GM06990 (cell line): ENCODE measurements at regions not wholly inside any gene's neighbourhood (a gene's known extent, or its start where the extent isn't known, plus 50 kb on each side); places are given as distances from the start of the nearest gene placed in this dataset.

Experiments used
- DNase-seq: peaks from one replicate; pipeline ENCODE4 v3.0.0-alpha.2; 2011; ENCODE audit not compliant: insufficient read length; ENCODE audit errors: extremely low read depth
- H3K27me3 ChIP-seq: replicated peaks from 2 replicates; pipeline ENCODE4 v1.6.0; 2011; ENCODE audit warnings: low read length; ENCODE audit not compliant: control insufficient read depth, insufficient read depth
- H3K36me3 ChIP-seq: 2 replicates; pipeline ENCODE4 v1.5.1; 2011; ENCODE audit warnings: low read length; ENCODE audit not compliant: control insufficient read depth, insufficient read depth
- H3K4me3 ChIP-seq: replicated peaks from 2 replicates; pipeline ENCODE4 v1.5.1; 2011; ENCODE audit warnings: low read depth, mild to moderate bottlenecking, control low read depth, low read length
- TF ChIP-seq, protein P1 (sequence below): IDR thresholded peaks from 2 replicates; pipeline ENCODE4 v1.5.1; 2011; ENCODE audit warnings: low read length, control low read depth, mild to moderate bottlenecking, inconsistent platforms; ENCODE audit not compliant: insufficient read depth, poor library complexity, severe bottlenecking

DNA sequence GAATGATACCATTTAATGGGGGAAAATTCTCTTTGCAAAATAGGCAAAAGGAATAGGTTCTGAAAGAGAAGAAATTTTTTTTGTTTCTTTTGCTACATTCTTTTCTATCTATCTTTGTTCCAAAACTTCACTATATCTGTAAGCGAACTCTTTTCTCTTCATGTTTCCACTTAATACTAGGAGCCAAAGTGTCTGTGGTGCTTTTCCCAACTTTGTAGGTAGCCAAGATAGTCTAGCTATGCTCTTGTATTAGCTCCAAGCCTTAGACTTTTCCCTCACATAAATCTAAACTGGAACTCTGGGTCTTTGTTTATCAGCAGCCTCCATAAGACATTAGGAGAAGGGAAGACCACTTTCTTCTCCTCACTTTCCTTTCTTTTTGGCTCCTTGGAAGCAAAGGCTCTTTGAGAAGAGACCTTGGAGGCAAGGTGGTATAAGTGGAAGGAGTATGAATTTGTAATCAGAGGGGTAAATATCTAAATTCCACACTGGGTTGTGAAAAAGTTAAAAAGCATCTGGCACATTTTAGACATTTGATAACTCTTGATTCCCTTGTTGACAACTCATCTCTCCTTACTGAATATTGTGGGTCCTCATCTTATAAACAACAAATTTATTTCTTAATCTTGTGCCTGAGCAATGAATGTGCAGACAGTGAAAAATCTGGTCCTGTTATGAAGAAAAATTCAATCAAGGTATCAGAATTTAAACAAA is 130.0 kb downstream of the EHF start:
- peaks cover 2% of the 10 kb centered on the region for H3K27me3 ChIP-seq
- no peaks in the 10 kb centered on the region for H3K36me3 ChIP-seq
- no peak overlapping the region for H3K4me3 ChIP-seq
- no peak for DNase-seq
- TF ChIP-seq, protein P1, sequence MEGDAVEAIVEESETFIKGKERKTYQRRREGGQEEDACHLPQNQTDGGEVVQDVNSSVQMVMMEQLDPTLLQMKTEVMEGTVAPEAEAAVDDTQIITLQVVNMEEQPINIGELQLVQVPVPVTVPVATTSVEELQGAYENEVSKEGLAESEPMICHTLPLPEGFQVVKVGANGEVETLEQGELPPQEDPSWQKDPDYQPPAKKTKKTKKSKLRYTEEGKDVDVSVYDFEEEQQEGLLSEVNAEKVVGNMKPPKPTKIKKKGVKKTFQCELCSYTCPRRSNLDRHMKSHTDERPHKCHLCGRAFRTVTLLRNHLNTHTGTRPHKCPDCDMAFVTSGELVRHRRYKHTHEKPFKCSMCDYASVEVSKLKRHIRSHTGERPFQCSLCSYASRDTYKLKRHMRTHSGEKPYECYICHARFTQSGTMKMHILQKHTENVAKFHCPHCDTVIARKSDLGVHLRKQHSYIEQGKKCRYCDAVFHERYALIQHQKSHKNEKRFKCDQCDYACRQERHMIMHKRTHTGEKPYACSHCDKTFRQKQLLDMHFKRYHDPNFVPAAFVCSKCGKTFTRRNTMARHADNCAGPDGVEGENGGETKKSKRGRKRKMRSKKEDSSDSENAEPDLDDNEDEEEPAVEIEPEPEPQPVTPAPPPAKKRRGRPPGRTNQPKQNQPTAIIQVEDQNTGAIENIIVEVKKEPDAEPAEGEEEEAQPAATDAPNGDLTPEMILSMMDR, result no peak

DNA sequence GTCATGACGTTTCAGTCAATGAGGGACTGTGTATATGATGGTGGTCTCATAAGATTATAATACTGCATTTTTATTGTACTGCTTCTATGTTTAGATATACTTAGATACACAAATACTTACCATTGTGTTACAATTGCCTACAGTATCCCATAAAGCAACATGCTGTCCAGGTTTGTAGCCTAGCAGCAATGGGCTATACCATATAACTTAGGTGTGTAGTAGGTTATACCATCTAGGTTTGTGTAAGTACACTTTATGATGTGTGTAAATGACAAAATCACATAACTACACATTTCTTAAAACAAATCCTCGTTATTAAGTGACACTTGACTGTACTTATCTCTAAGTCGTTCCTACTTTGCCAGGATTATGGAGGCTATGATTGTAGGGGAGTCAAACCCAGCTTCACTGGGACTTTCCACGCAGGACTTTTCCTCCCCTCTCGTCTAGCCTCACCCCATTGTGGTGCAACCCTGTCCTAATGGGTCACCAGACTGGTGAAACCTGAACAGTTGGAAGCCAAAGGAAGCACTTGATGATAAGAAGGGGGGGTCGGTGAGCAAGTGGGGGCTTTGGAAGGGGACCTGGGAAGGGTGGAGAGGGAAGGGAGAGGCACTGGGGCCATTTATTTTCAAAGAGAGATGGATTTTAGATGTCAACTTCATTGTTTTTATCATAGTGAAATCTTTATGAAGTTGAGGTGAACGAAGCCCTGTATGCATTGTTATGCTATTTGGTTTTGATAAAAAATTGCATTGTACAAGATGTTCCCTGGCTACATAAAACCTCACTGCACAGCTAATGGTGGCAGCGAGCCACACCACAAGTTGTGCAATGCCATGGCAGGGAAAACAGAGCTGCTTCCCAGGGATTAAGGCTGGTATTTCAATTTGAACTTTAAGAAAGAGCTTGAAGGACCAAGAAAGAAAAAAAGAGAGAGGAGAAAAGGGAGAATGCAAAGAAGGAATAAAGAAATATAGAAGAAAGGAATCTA is 129.1 kb downstream of the EHF start:
- H3K27me3 ChIP-seq, result peaks cover 2% of the 10 kb centered on the region
- no peak for DNase-seq
- TF ChIP-seq, protein P1, result no peak
- H3K4me3 ChIP-seq, result no peak overlapping the region
- H3K36me3 ChIP-seq, result no peaks in the 10 kb centered on the region

DNA sequence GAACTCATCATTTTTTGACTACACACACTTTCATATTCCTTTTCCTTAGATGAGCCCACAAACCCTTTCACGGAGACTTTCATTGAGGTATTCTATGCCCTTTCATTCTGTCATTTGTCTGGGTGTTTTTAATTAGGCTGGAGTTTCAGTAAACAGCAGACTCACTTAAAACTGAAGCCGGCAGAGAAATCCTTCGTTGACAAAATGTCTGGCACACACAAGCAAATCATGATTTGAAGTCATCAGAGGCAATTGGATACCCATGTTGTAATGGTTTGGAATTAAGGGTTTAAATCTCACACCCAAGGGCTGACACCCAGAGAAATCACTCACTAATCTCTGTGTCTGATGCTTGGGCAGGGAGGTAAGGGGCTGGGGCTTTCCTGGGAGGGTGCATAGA is 127.1 kb downstream of the EHF start:
- TF ChIP-seq, protein P1, result no peak

DNA sequence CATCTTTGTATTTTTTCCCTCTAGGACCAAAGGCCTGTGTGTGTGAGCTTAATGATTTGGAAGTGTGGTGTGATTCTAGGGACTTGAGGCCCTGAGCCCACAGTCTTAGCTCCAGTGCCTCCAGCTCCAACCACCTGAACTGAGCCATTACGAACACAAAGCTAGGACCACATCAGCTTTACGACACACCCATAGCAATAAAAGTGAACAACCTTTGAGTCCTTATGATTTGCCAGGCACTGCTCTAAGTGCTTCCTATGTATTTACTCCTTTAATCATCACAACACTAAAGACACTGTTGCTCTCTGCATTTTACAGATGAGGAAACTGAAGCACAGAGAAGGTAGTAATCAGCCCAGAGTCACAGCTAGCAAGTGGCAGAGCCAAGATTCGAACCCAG is 126.4 kb downstream of the EHF start:
- TF ChIP-seq, protein P1, result no peak
- no peak for DNase-seq
- no peaks in the 10 kb centered on the region for H3K36me3 ChIP-seq
- H3K4me3 ChIP-seq, result no peak overlapping the region
- peaks cover 2% of the 10 kb centered on the region for H3K27me3 ChIP-seq

More for the DNA sequence above, 127.1 kb downstream of the EHF start:
- H3K4me3 ChIP-seq, result no peak overlapping the region
- DNase-seq, result no peak
- peaks cover 2% of the 10 kb centered on the region for H3K27me3 ChIP-seq
- no peaks in the 10 kb centered on the region for H3K36me3 ChIP-seq

DNA sequence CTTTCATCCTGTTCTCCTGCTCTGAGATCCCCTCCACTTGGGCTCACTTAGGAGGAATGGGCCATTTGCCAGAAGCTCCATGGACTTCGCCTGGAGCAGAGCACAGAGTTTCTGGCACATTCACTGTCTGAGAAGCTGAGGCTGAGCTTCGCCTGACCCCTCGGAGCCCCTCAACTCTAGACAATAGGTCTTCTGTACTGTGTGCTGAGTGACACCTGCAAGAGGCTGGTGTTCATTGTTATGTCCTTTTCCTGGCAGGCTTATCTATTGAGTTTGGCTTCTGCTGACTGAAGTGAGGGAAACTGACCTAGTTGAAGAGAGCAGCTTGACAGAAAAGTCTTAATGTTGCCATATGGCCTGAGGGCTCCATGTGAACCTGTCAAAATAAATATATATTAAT is 124.3 kb downstream of the EHF start:
- no peak overlapping the region for H3K4me3 ChIP-seq
- TF ChIP-seq, protein P1, result no peak
- H3K27me3 ChIP-seq, result peaks cover 2% of the 10 kb centered on the region; the same call in 1 of the 2 replicates
- H3K36me3 ChIP-seq, result no peaks in the 10 kb centered on the region
- no peak for DNase-seq
